PFSK-1 (cell line): ENCODE measurements at regions not wholly inside any gene's neighbourhood (a gene's known extent, or its start where the extent isn't known, plus 50 kb on each side); places are given as distances from the start of the nearest gene placed in this dataset.

Source experiments
- FOXP2 ChIP-seq: optimal IDR thresholded peaks from 2 replicates; pipeline ENCODE3; 2011; ENCODE audit warnings: borderline replicate concordance, control low read depth, inconsistent platforms; ENCODE audit not compliant: insufficient read depth; ENCODE audit errors: extremely low read length, extremely low read depth
- POLR2AphosphoS5 ChIP-seq: IDR thresholded peaks from 2 replicates; pipeline ENCODE4 v1.6.1; 2012; ENCODE audit warnings: low read depth, mild to moderate bottlenecking, control low read depth, low read length, moderate library complexity
- REST ChIP-seq, 2 experiments: IDR thresholded peaks; 2 replicates each; pipeline versions ENCODE4 v1.6.1 to v1.8.0; 2011 to 2012; ENCODE audit warnings: low read depth in 2 of 2, low read length in 2 of 2, control low read depth in 1 of 2, inconsistent platforms in 1 of 2, mild to moderate bottlenecking in 1 of 2, moderate library complexity in 1 of 2; ENCODE audit not compliant: insufficient read depth in 1 of 2
- SIN3A ChIP-seq: IDR thresholded peaks from 2 replicates; pipeline ENCODE4 v1.6.1; 2012; ENCODE audit warnings: mild to moderate bottlenecking, low read length, moderate library complexity, borderline replicate concordance; ENCODE audit not compliant: insufficient read depth
- TAF1 ChIP-seq: IDR thresholded peaks from 2 replicates; pipeline ENCODE4 v1.6.1; 2012; ENCODE audit warnings: low read length, control low read depth, borderline replicate concordance; ENCODE audit not compliant: insufficient read depth

- TF ChIP-seq TAF1 (no peak), SIN3A (no peak), FOXP2 (no peak), REST (IDR thresholded peaks at IDR 0.05; ENCODE audit: insufficient read depth in 1 of 2, low read depth in 2 of 2, low read length in 2 of 2) (no peak), POLR2AphosphoS5 (no peak)
Measured at GRCh38 chr12:92253301-92253700, 107.7 kb upstream of the BTG1 start.

GRCh38 chr12:92248977-92249376, 103.3 kb upstream of the BTG1 start:
- no peak for TF ChIP-seq FOXP2
- no peak for TF ChIP-seq REST (IDR thresholded peaks at IDR 0.05; ENCODE audit: insufficient read depth in 1 of 2, low read depth in 2 of 2, low read length in 2 of 2)
- no peak for TF ChIP-seq TAF1
- no peak for TF ChIP-seq POLR2AphosphoS5
- no peak for TF ChIP-seq SIN3A

GRCh38 chr12:92244036-92244435, 98.4 kb upstream of the BTG1 start:
- TF ChIP-seq FOXP2 (no peak), REST (IDR thresholded peaks at IDR 0.05; ENCODE audit: insufficient read depth in 1 of 2, low read depth in 2 of 2, low read length in 2 of 2) (no peak), SIN3A (no peak), POLR2AphosphoS5 (no peak), TAF1 (no peak)

- TF ChIP-seq SIN3A (no peak), FOXP2 (no peak), TAF1 (no peak), POLR2AphosphoS5 (no peak), REST (IDR thresholded peaks at IDR 0.05; ENCODE audit: insufficient read depth in 1 of 2, low read depth in 2 of 2, low read length in 2 of 2) (no peak)
Measured at GRCh38 chr12:92242907-92243306, 97.3 kb upstream of the BTG1 start.

- TF ChIP-seq REST (IDR thresholded peaks at IDR 0.05; ENCODE audit: insufficient read depth in 1 of 2, low read depth in 2 of 2, low read length in 2 of 2): no peak
- TF ChIP-seq POLR2AphosphoS5: no peak
- TF ChIP-seq SIN3A: no peak
- TF ChIP-seq TAF1: no peak
- TF ChIP-seq FOXP2: no peak
Measured at GRCh38 chr12:92237762-92238523, 92.3 kb upstream of the BTG1 start.
